Natural killer cell (primary cell): ENCODE measurements at regions not wholly inside any gene's neighbourhood (a gene's known extent, or its start where the extent isn't known, plus 50 kb on each side); places are given as distances from the start of the nearest gene placed in this dataset.

Experiments
- ATAC-seq, 3 donors: fragments of 150-1000 bp in 2 of 3; fragments of 200-7000 bp in 1 of 3; cut with Tn5 transposase; 1 replicate in 1 of 3; 2 replicates in 2 of 3; pipeline ENCODE4 v1.10.0; 2021; ENCODE audit warnings: mild to moderate bottlenecking in 2 of 3, moderate library complexity in 2 of 3
- DNase-seq, 2 donors: peaks; one replicate each; pipeline versions ENCODE4 v3.0.0 to v3.0.0-alpha.2; 2013 to 2021; ENCODE audit warnings: mixed read lengths in 1 of 2
- H3K27ac ChIP-seq: one replicate; pipeline ENCODE4 v1.5.1; 2013; ENCODE audit warnings: mild to moderate bottlenecking, low read length
- H3K27me3 ChIP-seq: one replicate; pipeline ENCODE4 v1.6.1; 2013; ENCODE audit warnings: low read length; ENCODE audit not compliant: control insufficient read depth, insufficient read depth
- H3K36me3 ChIP-seq: one replicate; pipeline ENCODE4 v1.6.1; 2013; ENCODE audit warnings: low read length; ENCODE audit not compliant: control insufficient read depth, insufficient read depth
- H3K4me1 ChIP-seq: one replicate; pipeline ENCODE4 v1.6.1; 2013; ENCODE audit warnings: low read length; ENCODE audit not compliant: control insufficient read depth, insufficient read depth
- H3K4me3 ChIP-seq: one replicate; pipeline ENCODE4 v1.5.1; 2013; ENCODE audit warnings: low read length
- H3K9me3 ChIP-seq: one replicate; pipeline ENCODE4 v1.6.1; 2013; ENCODE audit warnings: low read length; ENCODE audit not compliant: control insufficient read depth, insufficient read depth
- H3K27ac Mint-ChIP-seq, 2 donors: one replicate each; pipeline ENCODE4 v1.8.0; 2022; ENCODE audit warnings: mild to moderate bottlenecking in 2 of 2, mixed read lengths in 2 of 2, moderate library complexity in 1 of 2
- H3K27me3 Mint-ChIP-seq, 2 donors: one replicate each; pipeline ENCODE4 v1.8.0; 2022; ENCODE audit warnings: low read depth in 2 of 2, mixed read lengths in 2 of 2
- H3K36me3 Mint-ChIP-seq: one replicate; pipeline ENCODE4 v1.8.0; 2022; ENCODE audit warnings: mixed read lengths
- H3K4me1 Mint-ChIP-seq, 2 donors: one replicate each; pipeline ENCODE4 v1.8.0; 2022; ENCODE audit warnings: mixed read lengths in 2 of 2
- H3K4me3 Mint-ChIP-seq: one replicate; pipeline ENCODE4 v1.8.0; 2022; ENCODE audit warnings: mild to moderate bottlenecking, moderate library complexity, mixed read lengths
- H3K9me3 Mint-ChIP-seq, 2 donors: one replicate each; pipeline ENCODE4 v1.8.0; 2022; ENCODE audit warnings: mixed read lengths in 2 of 2
- WGBS: methylation state at CpG from one replicate; pipeline ENCODE4 v1.1.7; 2013; ENCODE audit warnings: missing lambda C conversion rate; ENCODE audit not compliant: insufficient coverage; 5-methylcytosine and 5-hydroxymethylcytosine counted together
- intact Hi-C: fragments of 100-400 bp; cut with micrococcal nuclease; formaldehyde crosslinking; loops from one replicate; pipeline ENCODE4 v1.14.2; 2022
- TF ChIP-seq, protein P1 (sequence below): fragments of 200-600 bp; IDR thresholded peaks from one replicate; pipeline ENCODE4 v1.8.0; 2022; ENCODE audit warnings: antibody characterized with exemption

GRCh38 chr2:18663861-18664260 lies 74.5 kb upstream of the NT5C1B start:
- Mint-ChIP-seq H3K27me3 (no peaks in the 10 kb centered on the region), H3K4me1 (peaks cover 5 to 7% of the 10 kb centered on the region in 2 donors), H3K4me3 (no peak overlapping the region), H3K27ac (no peak overlapping the region), H3K9me3 (peaks cover 2 to 5% of the 10 kb centered on the region in 2 donors), H3K36me3 (no peaks in the 10 kb centered on the region)
- Histone ChIP-seq H3K36me3 (no peaks in the 10 kb centered on the region), H3K27ac (no peak overlapping the region), H3K4me3 (no peak overlapping the region), H3K4me1 (no peaks in the 10 kb centered on the region), H3K9me3 (no peaks in the 10 kb centered on the region), H3K27me3 (no peaks in the 10 kb centered on the region)
- ATAC-seq: no peak
- no peak for DNase-seq
- intact Hi-C loops: no loop called here
- WGBS: 79% methylated on average over 3 of the region's 3 CpGs
- TF ChIP-seq, protein P1, sequence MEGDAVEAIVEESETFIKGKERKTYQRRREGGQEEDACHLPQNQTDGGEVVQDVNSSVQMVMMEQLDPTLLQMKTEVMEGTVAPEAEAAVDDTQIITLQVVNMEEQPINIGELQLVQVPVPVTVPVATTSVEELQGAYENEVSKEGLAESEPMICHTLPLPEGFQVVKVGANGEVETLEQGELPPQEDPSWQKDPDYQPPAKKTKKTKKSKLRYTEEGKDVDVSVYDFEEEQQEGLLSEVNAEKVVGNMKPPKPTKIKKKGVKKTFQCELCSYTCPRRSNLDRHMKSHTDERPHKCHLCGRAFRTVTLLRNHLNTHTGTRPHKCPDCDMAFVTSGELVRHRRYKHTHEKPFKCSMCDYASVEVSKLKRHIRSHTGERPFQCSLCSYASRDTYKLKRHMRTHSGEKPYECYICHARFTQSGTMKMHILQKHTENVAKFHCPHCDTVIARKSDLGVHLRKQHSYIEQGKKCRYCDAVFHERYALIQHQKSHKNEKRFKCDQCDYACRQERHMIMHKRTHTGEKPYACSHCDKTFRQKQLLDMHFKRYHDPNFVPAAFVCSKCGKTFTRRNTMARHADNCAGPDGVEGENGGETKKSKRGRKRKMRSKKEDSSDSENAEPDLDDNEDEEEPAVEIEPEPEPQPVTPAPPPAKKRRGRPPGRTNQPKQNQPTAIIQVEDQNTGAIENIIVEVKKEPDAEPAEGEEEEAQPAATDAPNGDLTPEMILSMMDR: no peak

DNA sequence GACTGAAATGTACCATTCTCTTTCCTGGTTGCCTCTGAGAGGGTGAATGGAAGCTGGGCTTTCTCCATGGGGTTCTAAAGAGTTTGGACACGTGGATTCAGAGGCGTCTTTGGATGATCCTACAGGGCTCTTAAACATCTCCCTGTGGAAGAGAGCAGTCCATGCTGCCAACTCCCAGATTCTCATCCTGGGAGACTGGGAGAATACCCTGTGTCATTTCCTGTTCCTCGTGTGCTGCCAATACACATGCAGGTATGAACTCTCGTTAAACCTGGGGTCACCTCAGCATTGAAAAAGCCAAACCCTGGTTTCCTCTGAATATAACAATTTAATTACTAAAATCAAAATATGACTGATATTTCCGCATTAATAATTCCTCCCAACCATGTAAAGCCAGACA lies 73.3 kb upstream of the NT5C1B start:
- Mint-ChIP-seq H3K4me1 (peaks cover 5 to 7% of the 10 kb centered on the region in 2 donors), H3K4me3 (no peak overlapping the region), H3K9me3 (peaks cover 2 to 8% of the 10 kb centered on the region in 2 donors), H3K36me3 (no peaks in the 10 kb centered on the region), H3K27ac (no peak overlapping the region), H3K27me3 (no peaks in the 10 kb centered on the region)
- no peak overlapping the region for H3K4me3 ChIP-seq
- no peaks in the 10 kb centered on the region for H3K4me1 ChIP-seq
- TF ChIP-seq, protein P1: no peak
- H3K36me3 ChIP-seq: no peaks in the 10 kb centered on the region
- no peak overlapping the region for H3K27ac ChIP-seq
- 91% methylated on average over 5 of the region's 5 CpGs for WGBS
- intact Hi-C loops: no loop called here
- ATAC-seq (no peak), DNase-seq (no peak)
- no peaks in the 10 kb centered on the region for H3K27me3 ChIP-seq
- no peaks in the 10 kb centered on the region for H3K9me3 ChIP-seq

- Histone ChIP-seq H3K27me3 (no peaks in the 10 kb centered on the region), H3K4me1 (no peaks in the 10 kb centered on the region), H3K9me3 (no peaks in the 10 kb centered on the region), H3K36me3 (no peaks in the 10 kb centered on the region), H3K4me3 (no peak overlapping the region), H3K27ac (no peak overlapping the region)
- Mint-ChIP-seq H3K4me1 (peaks cover 5 to 7% of the 10 kb centered on the region in 2 donors), H3K9me3 (peaks cover 0 to 6% of the 10 kb centered on the region in 2 donors), H3K36me3 (no peaks in the 10 kb centered on the region), H3K27ac (no peak overlapping the region), H3K4me3 (no peak overlapping the region), H3K27me3 (no peaks in the 10 kb centered on the region)
- intact Hi-C loops: no loop called here
- ATAC-seq: no peak
- TF ChIP-seq, protein P1: no peak
- no peak for DNase-seq
- 71% methylated on average over 1 of the region's 1 CpG for WGBS
Observed at GRCh38 chr2:18659915-18660314, 70.5 kb upstream of the NT5C1B start.

DNA sequence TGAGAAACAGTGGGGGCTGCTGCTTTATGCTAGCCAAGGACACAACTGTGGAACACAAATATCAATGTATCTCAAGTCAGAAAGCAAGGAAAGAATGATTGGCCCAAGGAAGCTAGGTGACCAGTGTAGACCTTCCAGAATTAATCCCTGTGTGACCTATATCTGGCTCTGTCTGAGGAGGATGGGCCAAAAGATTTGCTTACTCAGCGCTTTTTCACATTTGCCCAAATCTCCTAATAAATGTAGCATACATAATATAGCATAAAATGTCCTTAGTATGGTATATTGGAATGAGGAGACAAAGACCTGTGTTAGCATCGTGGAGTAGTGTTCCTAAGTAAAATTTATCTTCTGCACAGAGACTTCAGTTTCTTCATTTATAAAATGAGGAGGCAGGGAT lies 66.7 kb upstream of the NT5C1B start:
- intact Hi-C loops: no loop called here
- H3K9me3 ChIP-seq: no peaks in the 10 kb centered on the region
- no peak for DNase-seq
- Mint-ChIP-seq H3K4me1 (no peaks in the 10 kb centered on the region), H3K9me3 (peaks cover 0 to 3% of the 10 kb centered on the region in 2 donors), H3K27ac (no peak overlapping the region), H3K4me3 (no peak overlapping the region), H3K36me3 (no peaks in the 10 kb centered on the region), H3K27me3 (no peaks in the 10 kb centered on the region)
- no peak for ATAC-seq
- H3K36me3 ChIP-seq: no peaks in the 10 kb centered on the region
- H3K27ac ChIP-seq: no peak overlapping the region
- H3K4me1 ChIP-seq: no peaks in the 10 kb centered on the region
- no CpG with 5 or more reads among the region's 2 CpGs for WGBS
- TF ChIP-seq, protein P1: no peak
- H3K27me3 ChIP-seq: no peaks in the 10 kb centered on the region
- no peak overlapping the region for H3K4me3 ChIP-seq
